HuH-7 (cell line): ENCODE measurements at regions not wholly inside any gene's neighbourhood (a gene's known extent, or its start where the extent isn't known, plus 50 kb on each side); places are given as distances from the start of the nearest gene placed in this dataset.

Source experiments
- DNase-seq: peaks from one replicate; pipeline ENCODE4 v3.0.0; 2011; ENCODE audit warnings: low spot score

DNA sequence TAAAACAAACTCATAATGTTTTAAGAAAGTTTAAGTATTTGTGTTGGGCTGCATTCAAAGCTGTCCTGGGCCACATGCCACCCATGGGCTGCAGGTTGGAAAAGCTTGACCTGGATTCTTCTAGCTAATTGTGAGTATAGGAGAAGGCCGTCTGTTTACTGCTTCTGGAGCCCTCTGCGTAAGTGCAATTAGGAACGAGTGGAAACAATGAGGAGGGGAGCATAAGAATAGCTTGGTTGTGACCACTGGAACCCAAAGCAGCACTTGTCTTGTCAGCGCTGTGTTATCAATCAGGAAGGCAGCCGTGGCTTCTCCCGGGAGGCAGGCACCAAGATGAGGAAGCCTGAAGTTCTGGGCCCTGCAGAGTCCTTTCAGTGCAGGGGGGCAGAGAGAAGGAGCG, 110.4 kb upstream of the MBNL2 start:
- no peak for DNase-seq

GRCh38 chr13:97112446-97113152, 109.5 kb upstream of the MBNL2 start:
- DNase-seq = no peak

DNA sequence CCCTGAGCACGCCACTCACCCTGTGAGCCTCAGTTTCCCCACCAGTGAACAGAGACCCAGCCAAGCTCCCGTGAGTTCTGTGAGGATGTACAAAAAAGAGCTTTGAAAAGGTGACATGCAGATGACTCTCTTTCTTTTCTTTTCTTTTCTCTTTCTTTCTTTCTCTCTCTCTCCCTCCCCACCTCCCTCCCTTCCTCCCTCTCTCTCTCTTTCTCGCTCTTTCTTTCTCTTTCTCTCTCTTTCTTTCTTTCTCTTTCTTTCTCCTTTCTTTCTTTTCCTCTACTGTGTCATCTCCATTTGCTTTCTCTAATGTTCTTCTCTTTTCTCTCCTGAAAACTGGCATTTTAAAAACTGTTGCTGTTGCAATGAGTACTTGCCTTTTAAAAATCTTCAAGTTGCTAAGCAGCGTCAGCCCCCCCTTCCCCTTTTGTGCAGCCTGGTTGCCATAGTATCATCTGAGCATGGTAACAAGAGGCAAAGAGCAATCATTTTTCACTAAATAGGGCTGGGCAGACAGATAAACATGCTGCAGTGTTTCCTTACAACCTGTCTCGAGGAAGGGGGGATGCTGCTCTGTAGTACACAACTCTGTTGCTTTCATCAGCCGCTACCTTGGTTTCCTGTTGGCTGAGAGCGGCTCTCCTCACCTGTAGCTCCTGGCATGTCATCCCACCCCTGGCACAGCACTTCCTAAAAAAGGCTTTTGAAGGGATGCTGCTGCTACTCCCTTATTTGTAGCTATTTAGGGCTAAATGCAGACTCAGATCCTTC, 108.7 kb upstream of the MBNL2 start:
- no peak for DNase-seq

- no peak for DNase-seq
Measured at GRCh38 chr13:97114651-97115050, 107.5 kb upstream of the MBNL2 start.

- no peak for DNase-seq
Measured at GRCh38 chr13:97116754-97117153, 105.4 kb upstream of the MBNL2 start.

DNA sequence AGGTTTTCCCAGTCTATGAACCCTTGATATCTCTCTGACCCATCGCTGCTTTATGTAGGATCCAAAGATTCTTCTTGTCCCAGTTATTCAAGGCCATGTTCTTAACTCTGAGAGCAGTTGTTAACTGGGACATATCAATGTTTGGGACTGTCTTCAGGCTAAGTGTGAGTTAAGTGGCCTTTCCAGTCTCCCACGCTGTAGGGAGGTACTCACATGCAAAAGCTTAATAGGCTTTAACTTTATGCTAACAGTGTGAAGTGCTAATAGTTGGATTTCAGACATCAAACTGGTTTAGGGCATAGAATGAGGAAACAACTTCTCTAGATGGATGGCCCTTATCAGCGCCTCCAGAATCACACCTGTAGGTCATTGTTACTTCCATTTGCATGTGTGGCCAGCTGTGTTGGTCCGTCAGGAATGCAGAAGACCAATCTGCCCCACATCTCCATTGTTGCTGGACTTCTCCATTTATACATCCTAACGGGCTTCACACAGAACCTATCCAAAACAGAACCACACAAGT, 104.7 kb upstream of the MBNL2 start:
- DNase-seq = no peak

DNA sequence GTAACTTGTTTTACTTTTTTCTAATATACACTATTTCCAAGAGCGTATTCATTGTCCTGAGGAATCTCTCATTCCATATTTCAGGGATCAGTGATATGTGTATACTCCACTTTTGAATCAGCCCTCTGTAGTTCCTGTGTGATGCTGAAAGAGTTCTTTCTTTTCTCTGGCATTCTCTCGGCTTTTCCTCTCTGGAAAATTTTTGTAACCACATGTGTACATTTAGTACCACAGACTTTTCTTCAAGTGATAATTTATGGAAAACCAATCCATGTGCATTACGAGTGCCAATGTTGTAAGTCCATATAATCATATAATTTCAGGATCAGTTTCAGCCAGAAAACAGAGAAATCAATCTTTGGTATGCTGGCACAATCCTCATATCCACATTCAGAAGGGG, 102.2 kb upstream of the MBNL2 start:
- DNase-seq = no peak

DNA sequence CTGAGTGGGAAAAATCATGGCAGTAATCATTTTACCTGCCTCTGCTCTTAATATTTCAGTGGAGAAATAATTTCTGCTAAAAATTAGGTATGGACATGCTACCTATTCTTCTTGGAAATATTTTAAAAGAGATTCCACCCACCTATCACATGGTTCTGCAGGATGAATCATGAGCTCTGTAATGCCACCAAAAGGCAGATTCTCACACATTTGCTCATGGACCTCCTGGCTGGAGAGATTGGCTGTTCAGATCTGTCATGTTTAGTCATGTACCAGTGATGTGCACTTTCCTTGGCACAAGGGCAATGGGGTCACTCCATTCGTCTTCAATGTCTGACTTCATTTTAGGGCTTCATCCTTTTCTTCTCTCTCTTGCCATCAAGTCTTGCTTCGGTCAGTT, 101.8 kb upstream of the MBNL2 start:
- no peak for DNase-seq

- no peak for DNase-seq
Measured at GRCh38 chr13:97120976-97121375, 101.2 kb upstream of the MBNL2 start.

GRCh38 chr13:97121894-97122293, 100.2 kb upstream of the MBNL2 start:
- no peak for DNase-seq

DNA sequence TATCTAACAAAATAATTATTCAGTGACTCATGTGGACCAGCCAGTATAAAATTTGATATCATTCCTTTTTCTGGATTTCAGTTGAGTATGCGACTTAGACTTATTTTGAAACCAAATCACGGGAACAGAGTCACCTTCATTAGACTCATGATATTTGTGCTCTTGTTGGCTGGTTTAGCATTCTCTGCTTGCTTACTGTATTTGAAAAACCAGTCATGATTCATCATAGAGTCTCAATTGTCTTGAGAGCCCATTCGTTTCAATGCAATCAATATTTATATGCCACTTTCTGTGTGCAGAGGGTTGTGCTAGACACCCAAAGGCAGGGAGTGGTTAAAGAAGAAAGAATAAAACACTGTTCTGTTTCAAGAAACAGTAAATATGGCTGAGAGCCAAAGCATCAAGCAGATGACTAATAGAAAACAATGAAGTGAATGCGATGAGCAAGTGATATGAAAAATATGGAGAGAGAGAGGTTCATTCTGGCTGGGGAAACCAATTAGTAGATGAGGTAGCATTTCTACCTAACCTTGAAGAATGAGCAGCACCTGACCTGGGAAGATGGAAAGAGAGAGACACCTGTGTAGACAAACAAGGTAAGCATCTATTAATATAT, 99.6 kb upstream of the MBNL2 start:
- DNase-seq = no peak

DNA sequence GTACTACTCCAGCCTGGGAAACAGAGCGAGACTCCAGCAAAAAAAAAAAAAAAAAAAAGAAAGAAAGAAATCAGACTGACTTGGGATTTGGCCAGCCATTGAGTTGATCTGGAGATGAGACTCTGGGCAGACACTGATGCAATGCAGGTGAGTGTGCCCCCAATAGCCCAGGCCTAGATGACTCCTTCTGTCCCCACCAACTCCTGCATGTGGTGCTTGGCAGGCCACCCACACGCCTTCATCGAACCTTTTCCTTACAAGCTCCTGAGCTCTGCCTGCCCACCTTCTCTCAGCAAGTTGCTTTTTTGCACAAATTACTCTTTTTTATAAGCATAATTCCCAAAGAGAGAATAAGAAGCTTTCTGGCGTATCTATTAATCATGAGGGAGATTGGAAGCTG, 97.9 kb upstream of the MBNL2 start:
- DNase-seq = no peak

GRCh38 chr13:97124915-97125809, 97.0 kb upstream of the MBNL2 start:
- no peak for DNase-seq

DNA sequence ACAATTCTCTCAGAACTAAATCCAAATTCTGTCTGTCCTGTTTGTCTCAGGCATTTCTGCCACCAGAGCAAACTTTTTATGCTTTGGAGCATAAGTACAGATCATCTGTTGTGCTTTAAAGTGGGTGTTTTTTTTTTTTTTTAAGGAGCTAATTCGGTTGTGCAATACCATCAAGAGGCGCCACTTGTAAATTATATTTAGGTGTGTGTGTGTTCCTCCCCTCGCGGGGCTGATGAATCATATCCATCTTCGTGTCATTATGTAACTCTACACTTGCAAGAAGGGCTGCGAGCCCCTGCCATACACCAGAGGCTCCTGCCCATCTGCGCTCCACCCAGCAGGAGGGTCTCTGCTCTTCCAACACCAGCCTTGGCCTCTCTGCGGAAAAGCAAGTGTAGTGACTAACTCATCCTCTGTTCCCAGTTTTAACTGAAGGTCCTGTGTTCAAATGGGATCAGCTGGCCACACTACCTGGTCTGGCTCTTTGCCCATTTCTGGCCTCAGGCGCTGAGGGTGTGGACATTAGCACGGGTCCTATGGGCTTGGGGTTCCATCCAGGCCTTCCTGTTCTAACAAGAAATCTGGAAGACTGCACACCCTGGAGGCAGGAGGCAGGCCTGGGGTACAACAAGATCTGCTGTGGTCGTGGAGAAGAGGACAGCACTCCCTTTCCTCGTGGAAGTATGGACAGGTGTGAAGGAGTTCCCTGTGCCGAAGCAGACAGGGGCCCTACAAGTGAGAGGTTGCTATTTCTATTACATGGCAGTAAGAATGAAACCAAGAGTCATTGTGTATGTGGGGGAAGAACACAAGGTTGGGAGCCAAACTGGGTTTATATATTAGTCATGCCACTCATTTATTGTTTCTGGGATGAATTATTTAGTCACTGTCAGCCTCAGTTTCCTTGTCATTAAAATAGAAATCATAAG, 96.1 kb upstream of the MBNL2 start:
- no peak for DNase-seq

DNA sequence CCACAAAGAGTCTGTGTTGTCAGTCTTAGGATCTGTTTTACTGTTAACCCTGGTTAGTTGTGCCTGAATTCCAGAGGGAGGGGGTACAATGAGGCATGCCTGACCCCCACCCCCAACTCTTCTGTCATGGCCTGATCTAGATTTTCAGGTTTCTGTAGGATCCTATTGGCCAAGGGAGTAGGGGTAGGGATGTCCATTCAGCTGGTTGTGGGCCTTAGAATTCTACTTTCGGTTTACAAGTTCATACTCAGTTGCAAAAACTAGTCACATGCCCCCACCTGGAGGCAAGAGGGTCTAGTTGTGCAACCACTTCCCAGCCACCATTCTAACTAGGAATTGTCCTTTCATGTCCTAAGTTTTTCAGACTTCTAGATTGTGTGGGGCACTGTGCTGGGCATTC, 94.3 kb upstream of the MBNL2 start:
- DNase-seq = peak; percentile 10

- no peak for DNase-seq
Measured at GRCh38 chr13:97130190-97130589, 91.9 kb upstream of the MBNL2 start.

GRCh38 chr13:97131447-97131846, 90.7 kb upstream of the MBNL2 start:
- no peak for DNase-seq

DNA sequence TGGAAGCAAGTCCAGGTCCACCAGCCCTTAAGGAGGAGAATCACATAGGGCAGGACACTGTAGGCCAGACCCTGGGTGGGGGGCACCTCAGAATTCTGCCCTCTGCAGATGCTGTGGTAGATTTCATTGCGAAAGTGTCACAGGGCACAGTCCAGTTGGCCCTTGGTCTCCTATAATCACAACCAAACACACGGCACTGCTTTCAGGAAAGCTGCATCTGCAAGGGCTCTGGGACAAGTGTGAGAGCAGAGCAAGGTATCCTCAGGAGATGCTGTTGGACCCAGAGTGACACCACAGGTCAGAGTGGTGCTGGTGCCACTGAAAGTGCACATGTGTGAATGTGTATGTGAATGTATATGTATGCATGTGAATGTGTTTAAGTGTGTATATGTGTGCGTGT, 88.6 kb upstream of the MBNL2 start:
- DNase-seq = no peak

DNA sequence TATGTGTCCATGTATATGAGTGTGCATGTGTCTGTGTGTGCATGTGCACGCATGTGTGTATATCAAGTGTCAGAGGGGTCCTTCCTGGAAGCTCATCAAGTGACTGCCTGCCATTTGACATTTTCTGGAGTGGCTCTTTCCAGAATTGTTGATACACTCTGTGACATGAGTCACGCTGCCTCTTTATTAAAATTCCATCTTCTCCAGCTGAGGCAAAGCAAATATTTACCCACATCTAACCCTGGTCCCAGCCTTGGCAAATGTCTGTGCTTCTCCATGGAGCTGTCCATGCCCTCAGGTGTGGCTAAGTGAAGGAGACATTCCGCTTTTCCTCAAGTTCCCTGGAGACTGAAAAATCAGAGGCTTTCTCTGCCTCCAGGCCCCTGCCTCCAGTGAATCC, 88.2 kb upstream of the MBNL2 start:
- DNase-seq = no peak

DNA sequence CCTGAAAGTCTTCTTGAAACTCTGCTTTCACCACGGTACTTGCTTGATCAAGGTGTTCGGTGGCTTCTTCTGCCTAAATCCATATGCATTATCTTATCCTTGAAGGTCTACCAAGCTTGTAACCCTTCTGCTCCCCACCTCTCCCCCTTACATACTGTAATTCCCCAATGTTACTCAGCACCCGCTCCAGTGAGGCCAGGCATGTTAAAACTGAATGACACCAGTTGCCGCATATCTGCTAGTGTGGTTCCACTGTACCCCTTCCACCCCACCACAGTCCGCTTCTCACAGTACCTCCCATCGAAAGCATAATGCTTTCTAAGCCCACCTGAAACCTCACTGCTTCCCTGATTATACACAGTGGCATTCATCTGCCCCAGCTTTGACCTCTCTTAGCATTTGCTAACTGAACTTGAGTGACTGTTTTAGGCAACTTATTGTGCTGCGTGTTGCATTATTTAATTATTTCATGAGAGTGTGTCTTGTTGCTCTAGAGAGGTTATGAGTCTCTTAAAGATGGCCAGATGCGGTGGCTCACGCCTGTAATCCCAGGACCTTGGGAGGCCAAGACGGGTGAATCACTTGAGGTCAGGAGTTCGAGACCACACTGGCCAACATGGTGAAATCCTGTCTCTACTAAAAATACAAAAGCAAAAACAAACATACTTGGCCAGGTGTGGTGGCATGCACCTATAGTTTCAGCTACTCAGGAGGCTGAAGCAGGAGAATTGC, 87.6 kb upstream of the MBNL2 start:
- no peak for DNase-seq
